Choroid plexus epithelial cell (primary cell): ENCODE measurements at regions not wholly inside any gene's neighbourhood (a gene's known extent, or its start where the extent isn't known, plus 50 kb on each side); places are given as distances from the start of the nearest gene placed in this dataset.
A peak's percentile ranks its signal among the peaks of the same experiment; 100 is the strongest.

Experiments
- DNase-seq: peaks from one replicate; pipeline ENCODE4 v3.0.0-alpha.2; 2010; ENCODE audit warnings: low read depth
- H3K4me3 ChIP-seq: 2 replicates; pipeline ENCODE4 v1.5.1; 2011; ENCODE audit warnings: low read depth, mild to moderate bottlenecking, control low read depth, low read length, moderate library complexity
- TF ChIP-seq, protein P1 (sequence below): conservative IDR thresholded peaks from 2 replicates; pipeline ENCODE4 v1.5.1; 2011; ENCODE audit warnings: low read depth, mild to moderate bottlenecking, control low read depth, inconsistent platforms, low read length, moderate library complexity

DNA sequence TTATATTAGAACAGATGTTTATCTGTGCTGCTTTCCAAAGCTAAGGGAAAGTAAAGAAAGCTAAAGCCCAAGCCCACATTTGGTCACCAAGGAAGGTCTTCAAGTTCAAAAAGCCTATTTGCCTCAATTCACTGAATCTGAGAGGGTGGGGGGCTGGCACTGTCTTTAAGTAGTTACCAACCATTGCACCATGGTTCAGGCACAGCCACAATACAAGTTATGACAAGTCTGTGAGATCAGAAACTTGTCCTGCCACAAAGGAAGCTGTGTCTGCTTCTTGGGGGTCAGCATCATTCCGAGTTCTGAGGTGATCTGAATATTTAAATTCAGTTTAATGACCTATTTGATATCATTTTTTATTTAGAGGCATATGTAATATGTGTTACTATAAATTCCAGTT is 78.3 kb upstream of the OPRM1 start:
- TF ChIP-seq, protein P1, sequence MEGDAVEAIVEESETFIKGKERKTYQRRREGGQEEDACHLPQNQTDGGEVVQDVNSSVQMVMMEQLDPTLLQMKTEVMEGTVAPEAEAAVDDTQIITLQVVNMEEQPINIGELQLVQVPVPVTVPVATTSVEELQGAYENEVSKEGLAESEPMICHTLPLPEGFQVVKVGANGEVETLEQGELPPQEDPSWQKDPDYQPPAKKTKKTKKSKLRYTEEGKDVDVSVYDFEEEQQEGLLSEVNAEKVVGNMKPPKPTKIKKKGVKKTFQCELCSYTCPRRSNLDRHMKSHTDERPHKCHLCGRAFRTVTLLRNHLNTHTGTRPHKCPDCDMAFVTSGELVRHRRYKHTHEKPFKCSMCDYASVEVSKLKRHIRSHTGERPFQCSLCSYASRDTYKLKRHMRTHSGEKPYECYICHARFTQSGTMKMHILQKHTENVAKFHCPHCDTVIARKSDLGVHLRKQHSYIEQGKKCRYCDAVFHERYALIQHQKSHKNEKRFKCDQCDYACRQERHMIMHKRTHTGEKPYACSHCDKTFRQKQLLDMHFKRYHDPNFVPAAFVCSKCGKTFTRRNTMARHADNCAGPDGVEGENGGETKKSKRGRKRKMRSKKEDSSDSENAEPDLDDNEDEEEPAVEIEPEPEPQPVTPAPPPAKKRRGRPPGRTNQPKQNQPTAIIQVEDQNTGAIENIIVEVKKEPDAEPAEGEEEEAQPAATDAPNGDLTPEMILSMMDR, result no peak

GRCh38 chr6:153960281-153960680 is 78.8 kb upstream of the OPRM1 start:
- TF ChIP-seq, protein P1, result no peak
- no peak overlapping the region for H3K4me3 ChIP-seq
- DNase-seq, result no peak

More for the DNA sequence above, 78.3 kb upstream of the OPRM1 start:
- H3K4me3 ChIP-seq, result no peak overlapping the region
- DNase-seq, result no peak

DNA sequence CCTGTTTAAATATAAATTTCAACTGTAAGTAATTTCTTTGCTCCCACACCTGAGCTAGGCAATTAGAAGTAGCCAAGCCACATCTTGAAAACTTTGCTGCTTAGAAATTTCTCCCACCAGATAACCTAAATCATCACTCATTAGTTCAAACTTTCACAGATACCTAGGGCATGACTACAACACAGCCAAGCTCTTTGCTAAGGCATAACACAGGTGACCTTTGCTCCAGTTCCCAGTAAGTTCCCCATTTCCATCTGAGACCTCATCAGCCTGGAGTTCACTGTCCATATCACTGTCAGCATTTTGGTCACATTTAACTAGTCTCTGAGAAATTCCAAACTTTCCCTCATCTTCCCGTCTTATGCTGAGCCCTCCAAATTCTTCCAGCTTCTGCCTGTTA is 79.8 kb upstream of the OPRM1 start:
- DNase-seq, result no peak
- no peak overlapping the region for H3K4me3 ChIP-seq
- TF ChIP-seq, protein P1, result no peak

DNA sequence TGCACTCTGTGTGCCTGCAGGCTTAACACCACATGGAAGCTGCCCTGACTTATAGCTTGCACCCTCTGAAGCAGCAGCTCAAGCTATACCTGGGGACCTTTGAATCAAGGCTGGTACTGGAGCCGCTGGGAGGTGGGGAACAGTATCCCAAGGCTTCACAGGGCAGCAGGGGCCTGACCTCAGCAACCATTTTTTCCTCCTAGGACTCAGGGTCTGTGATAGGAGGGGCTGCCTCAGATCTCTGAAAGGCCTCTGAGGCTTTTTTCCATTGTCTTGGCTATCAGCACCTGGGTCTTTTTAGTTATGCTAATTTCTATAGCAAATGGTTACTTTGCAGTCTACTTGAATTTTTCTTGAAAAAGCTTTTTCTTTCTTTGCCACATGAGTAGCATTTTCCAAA is 80.2 kb upstream of the OPRM1 start:
- H3K4me3 ChIP-seq, result no peak overlapping the region
- TF ChIP-seq, protein P1, result no peak
- no peak for DNase-seq

DNA sequence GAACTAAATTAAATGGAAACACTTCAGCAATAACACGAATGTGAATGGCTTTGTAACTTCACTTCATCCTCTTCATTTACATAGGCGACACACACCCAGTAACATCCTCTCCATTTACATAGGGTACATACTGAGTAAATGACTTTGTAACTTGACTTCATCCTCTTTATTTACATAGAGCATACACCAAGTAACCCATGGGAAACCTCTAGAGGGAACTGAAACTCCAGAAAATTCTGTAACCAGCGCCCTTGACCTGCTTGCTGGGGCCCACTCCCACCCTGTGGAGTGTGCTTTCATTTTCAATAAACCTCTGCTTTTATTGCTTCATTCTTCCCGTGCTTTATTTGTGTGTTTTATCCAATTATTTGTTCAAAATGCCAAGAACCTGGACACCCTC is 81.6 kb upstream of the OPRM1 start:
- no peak for DNase-seq
- TF ChIP-seq, protein P1, result no peak
- H3K4me3 ChIP-seq, result no peak overlapping the region

DNA sequence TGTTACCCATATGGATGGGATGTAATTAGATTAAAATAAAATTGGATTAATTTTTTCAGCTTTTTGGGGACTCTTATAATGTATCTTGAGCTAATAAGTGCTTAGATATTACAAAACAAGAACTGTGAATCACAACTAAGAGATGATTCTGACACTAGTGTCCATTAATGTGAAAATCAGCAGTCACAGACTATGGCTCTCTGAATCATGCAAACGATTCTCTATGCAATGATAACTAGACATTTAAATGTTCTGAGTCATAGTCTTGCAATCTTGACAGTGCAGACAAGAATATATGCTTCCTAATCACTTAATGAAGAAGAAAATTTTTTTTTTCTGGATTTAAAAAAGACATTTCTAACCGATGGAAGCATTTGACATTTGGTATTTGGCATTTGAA is 82.2 kb upstream of the OPRM1 start:
- TF ChIP-seq, protein P1, result no peak
- no peak overlapping the region for H3K4me3 ChIP-seq
- DNase-seq, result peak; percentile 33

- no peak for DNase-seq
- H3K4me3 ChIP-seq, result no peak overlapping the region
- TF ChIP-seq, protein P1, result no peak
Observed at GRCh38 chr6:153949616-153950015, 89.4 kb upstream of the OPRM1 start.
